Amygdala (tissue), 56 donors: ENCODE measurements at regions not wholly inside any gene's neighbourhood (a gene's known extent, or its start where the extent isn't known, plus 50 kb on each side); places are given as distances from the start of the nearest gene placed in this dataset.
"Not testable (repeated sequence)": the region's sequence is repeated elsewhere in the genome, so short reads cannot be mapped to it uniquely, and the experiment has no call there.

ENCODE experiments used
- DNase-seq, 56 donors: peaks; one replicate each; lab custom pipeline; 2025; lab: John Stamatoyannopoulos, UW

- no peak for DNase-seq
Measured at GRCh38 chr3:135538123-135538522, 427.4 kb upstream of the PPP2R3A start.

GRCh38 chr3:135539351-135539750, 426.2 kb upstream of the PPP2R3A start:
- no peak for DNase-seq

GRCh38 chr3:135539854-135540253, 425.7 kb upstream of the PPP2R3A start:
- no peak for DNase-seq

GRCh38 chr3:135549928-135550494, 415.5 kb upstream of the PPP2R3A start:
- DNase-seq = no peak

GRCh38 chr3:135556174-135556573, 409.4 kb upstream of the PPP2R3A start:
- DNase-seq = no peak

- DNase-seq = no peak
Measured at GRCh38 chr3:135558150-135558783, 407.3 kb upstream of the PPP2R3A start.

- no peak for DNase-seq
Measured at GRCh38 chr3:135558906-135559305, 406.6 kb upstream of the PPP2R3A start.

- no peak for DNase-seq
Measured at GRCh38 chr3:135559802-135560201, 405.7 kb upstream of the PPP2R3A start.

- DNase-seq = no peak
Measured at GRCh38 chr3:135560847-135561246, 404.7 kb upstream of the PPP2R3A start.

GRCh38 chr3:135564696-135565095, 400.8 kb upstream of the PPP2R3A start:
- no peak for DNase-seq

- no peak for DNase-seq
Measured at GRCh38 chr3:135565546-135565945, 400.0 kb upstream of the PPP2R3A start.

- DNase-seq = no peak
Measured at GRCh38 chr3:135567223-135567622, 398.3 kb upstream of the PPP2R3A start.

- no peak for DNase-seq
Measured at GRCh38 chr3:135576751-135577150, 388.8 kb upstream of the PPP2R3A start.

GRCh38 chr3:135581806-135582205, 383.7 kb upstream of the PPP2R3A start:
- DNase-seq = no peak

- no peak for DNase-seq
Measured at GRCh38 chr3:135582800-135583199, 382.7 kb upstream of the PPP2R3A start.

GRCh38 chr3:135596563-135596962, 369.0 kb upstream of the PPP2R3A start:
- no peak for DNase-seq

- DNase-seq = no peak
Measured at GRCh38 chr3:135597855-135598254, 367.7 kb upstream of the PPP2R3A start.

GRCh38 chr3:135598597-135598996, 366.9 kb upstream of the PPP2R3A start:
- DNase-seq = no peak

- not testable (repeated sequence) for DNase-seq
Measured at GRCh38 chr3:135604512-135604911, 361.0 kb upstream of the PPP2R3A start.

- no peak for DNase-seq
Measured at GRCh38 chr3:135618123-135618522, 347.4 kb upstream of the PPP2R3A start.

GRCh38 chr3:135621184-135621920, 344.2 kb upstream of the PPP2R3A start:
- no peak for DNase-seq

GRCh38 chr3:135622215-135622614, 343.3 kb upstream of the PPP2R3A start:
- no peak for DNase-seq
